GM21360 (cell line): ENCODE measurements at regions not wholly inside any gene's neighbourhood (a gene's known extent, or its start where the extent isn't known, plus 50 kb on each side); places are given as distances from the start of the nearest gene placed in this dataset.

ENCODE experiments used
- ATAC-seq: cut with Tn5 transposase; IDR thresholded peaks from one replicate; pipeline ENCODE4 v1.9.1; 2021; ENCODE audit warnings: mild to moderate bottlenecking, moderate library complexity; ENCODE audit not compliant: unreplicated experiment

- no peak for ATAC-seq
Measured at GRCh38 chr20:50369225-50370035, 140.8 kb upstream of the PTPN1 start.

GRCh38 chr20:50370036-50370566 is 140.1 kb upstream of the PTPN1 start:
- ATAC-seq = no peak

DNA sequence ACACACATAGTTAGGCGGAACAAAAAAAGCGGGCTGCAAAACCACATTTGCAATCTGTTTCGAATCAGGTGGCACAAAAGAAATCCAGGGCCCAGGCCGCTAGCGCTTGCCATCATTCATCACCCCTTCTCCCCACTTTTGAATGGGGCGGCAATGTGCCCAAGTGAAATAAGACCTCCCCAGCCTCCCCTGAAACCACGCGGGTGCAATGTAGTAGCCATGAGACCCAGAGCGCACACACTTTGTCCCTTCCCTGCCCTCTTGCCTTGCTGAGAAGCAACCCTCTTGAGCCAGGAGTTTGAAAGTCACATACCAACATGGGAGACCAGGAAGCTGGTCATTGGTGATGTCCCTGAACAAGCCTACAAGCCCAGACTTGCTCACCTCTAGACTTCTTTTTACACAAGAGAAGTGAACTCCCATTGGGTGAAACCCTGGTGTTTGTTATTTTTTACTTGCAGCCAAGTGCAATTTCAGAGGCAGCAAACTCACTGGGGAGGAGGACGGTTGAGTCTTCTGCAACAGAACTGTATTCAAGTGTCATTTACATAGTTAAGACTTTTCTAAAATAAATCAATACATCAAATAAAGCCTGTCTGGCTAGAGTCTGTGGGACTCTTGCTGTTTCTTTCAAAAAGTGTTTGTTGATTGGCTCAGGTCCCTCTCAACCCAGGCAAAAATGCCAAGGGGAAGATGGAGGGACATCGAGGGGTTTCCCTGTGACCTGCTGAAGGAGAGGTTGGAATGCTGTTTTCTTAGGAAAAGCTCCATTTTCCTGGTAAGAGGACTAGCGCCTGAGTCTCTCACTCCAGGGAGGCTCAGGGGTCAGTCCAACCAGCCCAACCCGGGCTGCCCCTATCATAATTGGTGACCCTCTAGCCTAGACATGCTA is 138.1 kb upstream of the PTPN1 start:
- no peak for ATAC-seq

DNA sequence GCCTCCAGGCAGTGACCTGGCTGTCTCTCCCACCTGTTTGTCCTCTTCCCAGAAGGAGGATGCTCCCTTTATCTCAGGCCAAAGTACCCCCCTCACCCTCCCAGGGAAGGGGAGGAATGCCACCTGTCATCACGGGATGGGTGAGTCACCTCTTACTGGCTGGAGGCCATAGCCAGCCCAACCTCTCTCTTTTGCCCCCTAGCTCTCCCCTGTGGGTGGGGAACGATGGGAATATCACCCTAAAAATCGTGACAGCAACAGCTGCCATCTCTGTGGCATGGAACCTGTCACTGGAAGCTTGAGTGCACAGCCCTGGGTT is 137.5 kb upstream of the PTPN1 start:
- ATAC-seq = no peak

- no peak for ATAC-seq
Measured at GRCh38 chr20:50373674-50374286, 136.4 kb upstream of the PTPN1 start.

DNA sequence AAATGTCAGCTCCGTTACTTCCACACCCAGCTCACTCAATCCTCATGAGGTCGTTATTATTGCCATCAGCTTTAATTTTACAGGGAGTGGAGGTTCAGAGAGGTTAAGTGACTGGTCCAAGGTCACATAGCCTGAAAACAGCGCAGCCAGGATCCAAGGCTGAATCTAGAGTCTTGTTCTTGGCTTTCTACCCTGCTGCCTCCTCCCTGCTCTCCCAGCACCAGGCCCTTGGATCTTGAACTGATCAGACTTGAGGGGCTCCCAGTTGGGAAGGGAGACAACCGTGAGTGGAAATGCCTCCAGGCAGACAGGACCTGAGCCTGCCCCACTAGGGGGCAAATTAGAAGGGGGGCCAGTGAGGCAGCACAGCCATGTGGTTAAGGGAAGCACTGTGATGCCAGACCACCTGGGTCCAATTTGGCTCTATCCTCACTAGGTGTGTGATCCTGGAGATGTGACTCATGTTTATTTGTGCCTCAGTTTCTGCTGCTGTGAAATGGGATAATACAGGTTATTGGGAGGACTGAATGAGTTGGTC is 135.6 kb upstream of the PTPN1 start:
- no peak for ATAC-seq

DNA sequence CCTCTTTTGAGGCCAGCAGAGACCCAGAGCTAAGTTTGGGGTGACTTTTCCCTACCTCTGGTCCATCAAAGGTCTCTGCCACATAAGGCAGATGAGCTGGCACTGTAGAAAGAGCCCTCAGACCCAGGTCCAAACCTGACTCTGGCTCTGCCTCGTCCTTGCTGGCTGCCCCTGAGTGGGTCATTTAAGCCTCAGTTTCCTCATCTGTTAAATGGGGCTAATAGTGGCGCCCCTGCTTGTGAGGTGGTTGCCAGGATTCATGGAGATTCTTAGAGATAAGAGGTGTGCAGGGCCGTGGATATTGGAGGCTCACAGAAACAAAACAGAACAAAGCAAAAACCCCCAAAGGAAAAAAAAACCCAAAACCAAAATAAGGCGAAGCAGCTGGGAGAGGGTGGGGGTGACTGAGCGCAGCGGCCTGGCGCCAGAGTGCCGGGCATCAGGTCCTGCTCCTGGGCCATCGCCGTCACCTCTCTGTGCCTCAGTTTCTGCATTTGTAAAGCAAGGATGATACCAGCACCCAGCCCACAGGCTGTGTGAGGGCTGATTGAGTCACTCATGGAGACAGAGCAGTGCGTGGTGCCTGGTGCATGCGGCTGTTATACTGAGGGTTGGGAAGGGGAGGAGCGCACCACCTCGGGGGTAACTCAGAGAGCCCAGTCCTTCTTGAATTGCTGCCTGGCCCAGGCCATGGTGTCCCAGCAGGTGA is 133.8 kb upstream of the PTPN1 start:
- ATAC-seq = no peak

DNA sequence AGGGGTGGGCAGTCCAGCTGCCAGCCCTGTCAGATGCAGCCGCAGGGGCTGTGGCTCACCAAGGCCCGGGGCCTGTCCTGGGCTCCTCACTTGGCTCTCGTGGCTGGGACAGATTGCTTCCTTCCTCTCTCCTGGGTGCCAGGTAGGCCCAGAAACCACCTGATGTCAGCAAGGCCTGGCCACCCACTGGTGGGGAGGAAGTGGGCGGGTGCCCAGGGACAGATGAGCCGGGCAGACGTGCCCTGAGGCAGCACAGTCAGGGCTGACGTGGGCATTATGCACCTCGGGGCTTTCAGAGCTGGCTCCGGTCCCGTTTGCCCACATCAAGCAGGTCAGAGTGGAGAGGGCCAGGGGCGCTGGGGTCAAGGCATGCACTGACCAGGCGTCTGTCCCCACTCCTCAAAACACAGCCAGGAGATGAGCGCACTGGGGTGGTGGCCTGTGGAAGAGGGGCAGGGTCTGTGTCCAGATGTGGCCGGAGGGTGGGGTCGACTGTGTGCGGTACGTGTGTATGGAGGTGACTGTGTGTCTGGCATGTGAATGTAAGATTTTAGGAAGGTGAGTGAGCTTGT is 133.2 kb upstream of the PTPN1 start:
- no peak for ATAC-seq

DNA sequence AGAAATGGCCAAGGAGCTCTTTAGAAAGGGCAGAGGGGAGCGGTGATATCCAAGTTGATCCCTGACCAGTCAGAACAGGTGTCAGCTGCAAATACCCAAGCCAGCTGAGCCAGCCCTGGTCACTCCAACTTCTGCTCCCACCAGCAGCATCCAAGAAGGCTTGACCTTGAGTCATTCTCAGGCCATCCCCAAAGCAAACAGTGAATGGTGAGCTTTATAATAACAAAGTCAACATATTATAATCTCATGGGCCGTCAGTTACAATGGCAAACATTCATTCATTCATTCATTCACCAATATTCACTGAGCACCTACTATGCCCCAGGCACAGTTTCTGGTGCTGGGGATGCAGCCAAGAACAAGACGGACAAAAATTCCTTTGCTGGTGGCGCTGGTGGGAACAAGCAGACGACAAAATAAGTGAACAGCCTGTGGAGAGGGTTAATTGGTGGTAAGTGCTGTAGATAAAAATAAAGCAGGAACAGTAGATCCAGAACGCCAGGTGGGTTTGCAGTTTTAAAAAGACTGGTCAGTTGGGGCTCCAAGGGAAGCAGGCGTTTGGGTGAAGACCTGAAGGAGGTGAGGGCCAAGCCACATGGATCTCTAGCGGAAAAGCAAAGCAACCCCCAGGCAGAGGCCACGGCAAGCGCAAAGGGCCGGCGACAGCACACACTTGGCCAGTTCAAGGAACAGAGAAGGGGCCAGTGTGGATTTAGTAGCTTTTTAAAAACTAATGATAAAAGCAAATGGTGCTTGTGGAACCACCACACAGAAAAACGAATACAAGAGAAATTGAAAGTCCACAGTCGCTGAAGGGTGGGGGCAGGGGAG is 131.8 kb upstream of the PTPN1 start:
- no peak for ATAC-seq

GRCh38 chr20:50379049-50379990 is 130.9 kb upstream of the PTPN1 start:
- no peak for ATAC-seq

DNA sequence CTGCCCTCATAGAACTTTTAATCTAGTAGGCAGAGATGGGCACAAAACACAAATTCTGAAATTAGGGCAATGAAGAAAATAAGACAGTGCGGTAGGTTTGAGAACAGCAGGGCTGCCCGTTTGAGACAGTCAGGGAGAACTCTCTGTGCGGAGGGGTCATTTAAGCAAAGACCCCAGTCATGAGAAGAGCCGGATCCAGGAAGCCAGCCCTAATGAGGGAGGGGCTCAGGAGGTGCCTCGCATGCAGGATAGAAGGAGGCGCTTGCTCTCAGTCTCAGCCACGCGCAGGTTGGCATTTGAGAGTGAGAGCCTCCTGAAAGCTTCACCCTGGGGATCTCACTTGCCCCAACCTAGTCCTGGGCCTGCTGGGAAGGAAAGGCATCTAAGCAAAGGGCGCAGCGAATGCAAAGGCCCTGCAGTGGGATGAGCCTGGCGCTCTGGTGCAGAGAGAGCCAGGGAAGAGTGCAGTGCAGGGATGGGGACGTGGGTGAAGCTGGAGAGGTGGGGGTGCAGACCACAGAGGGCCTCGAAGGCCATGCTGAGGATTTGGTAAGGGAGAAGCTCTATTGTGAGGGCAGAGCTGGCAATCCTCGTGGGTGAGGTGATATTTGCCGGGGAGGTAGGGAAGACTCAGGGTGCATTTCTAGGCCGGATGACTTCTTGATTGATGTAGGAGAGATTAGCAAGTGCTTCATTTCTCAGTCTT is 130.0 kb upstream of the PTPN1 start:
- no peak for ATAC-seq

DNA sequence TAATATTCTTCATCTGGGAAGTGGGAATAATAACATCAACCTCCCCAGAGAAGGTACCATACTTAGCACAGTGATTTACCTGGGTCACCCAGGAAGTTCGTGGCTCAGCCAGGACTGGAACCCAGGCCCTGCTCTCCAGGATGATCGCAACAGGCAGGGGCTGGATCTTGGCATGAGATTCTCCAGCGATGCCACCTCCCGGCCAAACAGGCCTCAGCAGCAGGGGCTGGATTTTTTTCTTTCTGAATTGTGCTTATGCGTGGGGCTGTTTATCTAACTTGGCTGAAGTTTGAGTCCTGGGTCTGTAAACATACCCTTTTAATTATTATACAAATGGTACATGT is 129.5 kb upstream of the PTPN1 start:
- ATAC-seq = no peak

DNA sequence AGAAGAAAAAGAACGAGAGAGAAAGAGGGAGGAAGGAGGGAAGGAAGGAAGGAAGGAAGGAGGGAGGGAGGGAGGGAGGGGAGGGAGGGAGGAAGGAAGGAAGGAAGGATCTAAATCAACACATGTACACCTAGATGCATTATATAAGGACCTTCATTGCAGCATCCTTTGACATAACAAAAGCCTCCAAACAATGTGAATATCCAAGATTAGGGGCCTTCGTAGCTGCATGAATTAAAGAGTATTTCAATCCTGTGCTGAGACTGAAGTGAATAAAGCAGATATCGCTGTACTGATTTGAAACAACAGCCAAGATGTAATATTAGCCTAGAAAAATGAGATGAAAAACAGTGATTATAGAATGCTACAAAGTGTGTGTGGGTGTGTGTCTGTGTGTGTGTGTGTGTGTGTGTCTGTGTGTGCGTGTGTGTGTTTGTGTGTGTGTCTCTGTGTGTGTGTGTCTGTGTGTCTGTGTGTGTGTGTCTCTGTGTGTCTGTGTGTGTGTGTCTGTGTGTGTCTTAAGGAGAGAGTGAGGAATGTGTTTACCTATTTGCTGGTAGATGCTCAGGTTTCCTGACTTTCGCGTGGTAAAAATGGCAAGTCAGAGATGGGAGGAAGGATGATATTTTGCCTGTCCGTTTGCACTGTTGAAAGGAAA is 129.0 kb upstream of the PTPN1 start:
- no peak for ATAC-seq

GRCh38 chr20:50381771-50382593 is 128.2 kb upstream of the PTPN1 start:
- no peak for ATAC-seq

DNA sequence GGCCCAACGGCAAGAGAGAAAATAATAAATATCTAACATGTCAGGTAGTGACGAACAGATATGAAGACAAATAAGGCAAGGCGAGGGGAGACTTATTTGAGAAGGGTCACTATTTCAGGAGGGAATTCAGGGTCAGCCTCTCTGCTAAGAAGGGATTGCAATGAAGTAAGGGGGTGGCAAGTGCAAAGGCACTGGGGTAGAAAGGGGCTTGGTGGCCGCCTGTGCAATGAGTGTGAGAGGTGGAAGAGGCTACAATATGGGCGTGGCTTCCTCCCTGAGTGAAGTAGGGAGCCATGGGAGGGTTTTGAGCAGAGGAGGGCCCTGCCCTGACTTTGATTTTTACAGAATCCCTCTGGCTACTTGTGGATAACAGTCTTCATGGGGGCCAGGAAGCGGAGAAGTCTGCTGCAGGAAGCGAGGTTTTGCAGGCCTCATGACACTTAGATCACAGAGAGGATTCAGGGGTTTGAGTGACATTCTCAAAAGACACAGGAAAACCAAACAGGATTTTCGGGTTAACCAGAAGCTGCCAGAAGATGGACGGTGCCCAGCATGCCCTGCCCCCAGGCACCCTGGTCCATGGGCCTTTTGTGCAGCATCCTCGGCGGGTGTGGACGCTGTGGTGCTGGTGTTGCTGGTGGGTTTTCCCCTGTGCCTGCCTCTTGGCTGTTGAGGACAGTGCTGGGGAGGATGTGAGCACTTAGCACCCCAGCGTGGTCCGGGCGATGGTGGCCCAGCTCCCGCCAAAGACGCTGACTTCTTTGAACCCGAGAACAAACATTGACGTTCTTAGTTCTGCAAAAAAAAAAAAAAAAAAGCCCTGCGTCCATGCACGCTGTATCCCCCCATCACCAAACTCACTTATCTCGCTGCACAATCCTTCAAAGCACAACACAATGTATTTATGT is 124.2 kb upstream of the PTPN1 start:
- ATAC-seq = no peak

DNA sequence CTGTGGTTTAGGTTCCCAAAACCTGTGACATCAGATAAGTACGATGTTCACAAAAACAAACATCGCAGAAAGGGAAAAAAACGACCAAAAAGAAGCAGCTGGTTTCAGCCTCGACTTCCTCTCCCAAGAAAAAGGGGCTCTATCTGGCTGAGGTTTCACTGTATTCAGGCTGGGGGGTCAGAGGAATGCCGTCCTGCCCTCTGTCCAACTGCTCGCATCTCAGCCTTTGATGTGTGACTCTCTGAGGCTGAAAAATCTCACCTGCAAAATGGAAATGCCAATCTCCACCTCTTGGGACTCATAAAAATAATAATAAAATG is 123.6 kb upstream of the PTPN1 start:
- ATAC-seq = no peak
